ENCODE measurements at regions not wholly inside any gene's neighbourhood (a gene's known extent, or its start where the extent isn't known, plus 50 kb on each side); places are given as distances from the start of the nearest gene placed in this dataset.
"Not testable (repeated sequence)": the region's sequence is repeated elsewhere in the genome, so short reads cannot be mapped to it uniquely, and the experiment has no call there.

GRCh38 chr11:96878299-96879051 is 488.7 kb downstream of the JRKL start:
- Histone ChIP-seq H3K4me2 (replicated peaks; ENCODE audit: extremely low read depth, low read length, poor library complexity, severe bottlenecking) (no peak overlapping the region), H4K20me1 (ENCODE audit: insufficient read depth, low read length) (no peaks in the 10 kb centered on the region), H3K4me1 (ENCODE audit: control insufficient read depth in 1 of 2, insufficient read depth in 2 of 2, low read length in 2 of 2) (no peaks in the 10 kb centered on the region), H3K36me3 (replicated peaks in 1 of 2; ENCODE audit: control insufficient read depth in 1 of 2, insufficient read depth in 2 of 2, low read length in 2 of 2) (no peaks in the 10 kb centered on the region), H3K9me3 (replicated peaks in 1 of 2; ENCODE audit: control insufficient read depth in 1 of 2, insufficient read depth in 1 of 2, low read length in 2 of 2) (peaks cover 9 to 18% of the 10 kb centered on the region in 2 donors), H3K27me3 (ENCODE audit: control insufficient read depth in 2 of 2, insufficient read depth in 2 of 2, low read length in 2 of 2) (no peaks in the 10 kb centered on the region), H3K9ac (ENCODE audit: insufficient read depth, low read length, poor library complexity, severe bottlenecking) (no peak overlapping the region), H3K79me2 (ENCODE audit: insufficient read depth, low read length) (no peaks in the 10 kb centered on the region), H2AFZ (ENCODE audit: insufficient read depth, low read depth, low read length, poor library complexity, severe bottlenecking) (no peak overlapping the region), H3K27ac (ENCODE audit: low read depth in 1 of 2, low read length in 2 of 2) (no peak overlapping the region), H3K4me3 (replicated peaks in 1 of 3; ENCODE audit: low read depth in 2 of 3, low read length in 3 of 3) (no peak overlapping the region)
- Mint-ChIP-seq H3K27me3 (ENCODE audit: low read depth in 3 of 3) (no peaks in the 10 kb centered on the region), H3K4me3 (no peak overlapping the region), H3K27ac (peak overlapping the region in 1 of 7 donors; percentile 6), H3K36me3 (no peaks in the 10 kb centered on the region), H3K9me3 (peaks cover 2 to 15% (median 8%) of the 10 kb centered on the region in 7 donors), H3K4me1 (no peaks in the 10 kb centered on the region)
- TF ChIP-seq, protein P1, sequence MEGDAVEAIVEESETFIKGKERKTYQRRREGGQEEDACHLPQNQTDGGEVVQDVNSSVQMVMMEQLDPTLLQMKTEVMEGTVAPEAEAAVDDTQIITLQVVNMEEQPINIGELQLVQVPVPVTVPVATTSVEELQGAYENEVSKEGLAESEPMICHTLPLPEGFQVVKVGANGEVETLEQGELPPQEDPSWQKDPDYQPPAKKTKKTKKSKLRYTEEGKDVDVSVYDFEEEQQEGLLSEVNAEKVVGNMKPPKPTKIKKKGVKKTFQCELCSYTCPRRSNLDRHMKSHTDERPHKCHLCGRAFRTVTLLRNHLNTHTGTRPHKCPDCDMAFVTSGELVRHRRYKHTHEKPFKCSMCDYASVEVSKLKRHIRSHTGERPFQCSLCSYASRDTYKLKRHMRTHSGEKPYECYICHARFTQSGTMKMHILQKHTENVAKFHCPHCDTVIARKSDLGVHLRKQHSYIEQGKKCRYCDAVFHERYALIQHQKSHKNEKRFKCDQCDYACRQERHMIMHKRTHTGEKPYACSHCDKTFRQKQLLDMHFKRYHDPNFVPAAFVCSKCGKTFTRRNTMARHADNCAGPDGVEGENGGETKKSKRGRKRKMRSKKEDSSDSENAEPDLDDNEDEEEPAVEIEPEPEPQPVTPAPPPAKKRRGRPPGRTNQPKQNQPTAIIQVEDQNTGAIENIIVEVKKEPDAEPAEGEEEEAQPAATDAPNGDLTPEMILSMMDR (IDR thresholded peaks at IDR 0.05): no peak
- 96% methylated on average over 5 of the region's 6 CpGs for WGBS (ENCODE audit: insufficient coverage)
- DNase-seq: no peak
- intact Hi-C loops (cut with micrococcal nuclease): no loop called here

DNA sequence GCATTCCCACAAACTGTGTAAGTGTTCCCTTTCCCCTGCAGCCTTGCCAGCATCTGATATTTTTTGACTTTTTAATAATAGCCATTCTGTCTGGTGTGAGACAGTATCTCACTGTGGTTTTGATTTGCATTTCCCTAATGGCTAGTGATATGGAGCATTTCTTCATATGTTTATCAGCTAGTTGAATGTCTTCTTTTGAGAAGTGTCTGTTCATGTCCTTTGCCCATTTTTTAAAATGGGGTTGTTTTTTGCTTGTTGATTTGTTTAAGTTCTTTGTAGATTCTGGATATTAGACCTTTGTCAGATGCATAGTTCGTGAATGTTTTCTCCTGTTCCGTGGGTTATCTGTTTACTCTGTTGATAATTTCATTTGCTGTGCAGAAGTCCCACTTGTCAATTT is 492.8 kb downstream of the JRKL start:
- H3K9me3 Mint-ChIP-seq: peaks cover 2 to 11% (median 5%) of the 10 kb centered on the region in 7 donors
- H3K9ac ChIP-seq (ENCODE audit: insufficient read depth, low read length, poor library complexity, severe bottlenecking); H3K27me3 ChIP-seq (ENCODE audit: control insufficient read depth in 2 of 2, insufficient read depth in 2 of 2, low read length in 2 of 2); H3K4me1 Mint-ChIP-seq; H3K4me2 ChIP-seq (replicated peaks; ENCODE audit: extremely low read depth, low read length, poor library complexity, severe bottlenecking); H3K79me2 ChIP-seq (ENCODE audit: insufficient read depth, low read length); H3K4me3 ChIP-seq (replicated peaks in 1 of 3; ENCODE audit: low read depth in 2 of 3, low read length in 3 of 3); H3K27ac ChIP-seq (ENCODE audit: low read depth in 1 of 2, low read length in 2 of 2); H3K36me3 Mint-ChIP-seq; H3K27me3 Mint-ChIP-seq (ENCODE audit: low read depth in 3 of 3); H2AFZ ChIP-seq (ENCODE audit: insufficient read depth, low read depth, low read length, poor library complexity, severe bottlenecking); H3K4me3 Mint-ChIP-seq; H3K4me1 ChIP-seq (ENCODE audit: control insufficient read depth in 1 of 2, insufficient read depth in 2 of 2, low read length in 2 of 2); H4K20me1 ChIP-seq (ENCODE audit: insufficient read depth, low read length); DNase-seq; intact Hi-C loops (cut with micrococcal nuclease); H3K27ac Mint-ChIP-seq; H3K36me3 ChIP-seq (replicated peaks in 1 of 2; ENCODE audit: control insufficient read depth in 1 of 2, insufficient read depth in 2 of 2, low read length in 2 of 2): not testable (repeated sequence)
- peaks cover 4 to 12% of the 10 kb centered on the region in 2 donors for H3K9me3 ChIP-seq (replicated peaks in 1 of 2; ENCODE audit: control insufficient read depth in 1 of 2, insufficient read depth in 1 of 2, low read length in 2 of 2)
- 100% methylated on average over 2 of the region's 2 CpGs for WGBS (ENCODE audit: insufficient coverage)

All from CD14-positive monocyte (primary cell).